H4 (cell line): ENCODE measurements at regions not wholly inside any gene's neighbourhood (a gene's known extent, or its start where the extent isn't known, plus 50 kb on each side); places are given as distances from the start of the nearest gene placed in this dataset.
A peak's percentile ranks its signal among the peaks of the same experiment; 100 is the strongest.
"Not testable (repeated sequence)": the region's sequence is repeated elsewhere in the genome, so short reads cannot be mapped to it uniquely, and the experiment has no call there.

Source experiments
- DNase-seq: peaks from one replicate; pipeline ENCODE4 v3.0.0-alpha.2; 2015; ENCODE audit warnings: low spot score

- no peak for DNase-seq
These were observed 1106.3 kb upstream of the SLC39A10 start for GRCh38 chr2:194550702-194551101.

GRCh38 chr2:194549387-194549786, 1107.6 kb upstream of the SLC39A10 start:
- no peak for DNase-seq

- peak; percentile 16 for DNase-seq
These were observed 1111.0 kb upstream of the SLC39A10 start for GRCh38 chr2:194545978-194546377.

GRCh38 chr2:194539425-194539824, 1117.6 kb upstream of the SLC39A10 start:
- DNase-seq: no peak

GRCh38 chr2:194526121-194526520, 1130.9 kb upstream of the SLC39A10 start:
- no peak for DNase-seq

- no peak for DNase-seq
These were observed 1142.7 kb upstream of the SLC39A10 start for GRCh38 chr2:194514281-194514680.

- not testable (repeated sequence) for DNase-seq
These were observed 1146.0 kb upstream of the SLC39A10 start for GRCh38 chr2:194511070-194511469.

- not testable (repeated sequence) for DNase-seq
These were observed 1152.2 kb upstream of the SLC39A10 start for GRCh38 chr2:194504876-194505275.

GRCh38 chr2:194495046-194495445, 1162.0 kb upstream of the SLC39A10 start:
- no peak for DNase-seq

GRCh38 chr2:194494401-194494800, 1162.6 kb upstream of the SLC39A10 start:
- DNase-seq: no peak

- DNase-seq: no peak
These were observed 1165.5 kb upstream of the SLC39A10 start for GRCh38 chr2:194491409-194492115.

GRCh38 chr2:194486326-194486725, 1170.7 kb upstream of the SLC39A10 start:
- no peak for DNase-seq

GRCh38 chr2:194483041-194483440, 1174.0 kb upstream of the SLC39A10 start:
- no peak for DNase-seq

- no peak for DNase-seq
These were observed 1191.4 kb upstream of the SLC39A10 start for GRCh38 chr2:194465641-194466040.

GRCh38 chr2:194464964-194465638, 1191.9 kb upstream of the SLC39A10 start:
- no peak for DNase-seq

GRCh38 chr2:194462883-194463282, 1194.1 kb upstream of the SLC39A10 start:
- not testable (repeated sequence) for DNase-seq

GRCh38 chr2:194455358-194455757, 1201.7 kb upstream of the SLC39A10 start:
- DNase-seq: no peak

GRCh38 chr2:194452504-194452903, 1204.5 kb upstream of the SLC39A10 start:
- DNase-seq: no peak

- no peak for DNase-seq
These were observed 1211.8 kb upstream of the SLC39A10 start for GRCh38 chr2:194445226-194445625.

GRCh38 chr2:194443926-194444325, 1213.1 kb upstream of the SLC39A10 start:
- DNase-seq: no peak

- DNase-seq: no peak
These were observed 1232.3 kb upstream of the SLC39A10 start for GRCh38 chr2:194424683-194425209.

GRCh38 chr2:194411221-194411620, 1245.8 kb upstream of the SLC39A10 start:
- DNase-seq: no peak

- no peak for DNase-seq
These were observed 1261.2 kb upstream of the SLC39A10 start for GRCh38 chr2:194395818-194396217.
